ENCODE measurements at regions not wholly inside any gene's neighbourhood (a gene's known extent, or its start where the extent isn't known, plus 50 kb on each side); places are given as distances from the start of the nearest gene placed in this dataset.

GRCh38 chr6:134117409-134117808, 65.0 kb upstream of the SLC2A12 start:
- DNase-seq (ENCODE audit: low spot score), result no peak

- no peak for DNase-seq (ENCODE audit: low spot score)
These were observed 63.3 kb upstream of the SLC2A12 start for GRCh38 chr6:134115715-134116074.

DNA sequence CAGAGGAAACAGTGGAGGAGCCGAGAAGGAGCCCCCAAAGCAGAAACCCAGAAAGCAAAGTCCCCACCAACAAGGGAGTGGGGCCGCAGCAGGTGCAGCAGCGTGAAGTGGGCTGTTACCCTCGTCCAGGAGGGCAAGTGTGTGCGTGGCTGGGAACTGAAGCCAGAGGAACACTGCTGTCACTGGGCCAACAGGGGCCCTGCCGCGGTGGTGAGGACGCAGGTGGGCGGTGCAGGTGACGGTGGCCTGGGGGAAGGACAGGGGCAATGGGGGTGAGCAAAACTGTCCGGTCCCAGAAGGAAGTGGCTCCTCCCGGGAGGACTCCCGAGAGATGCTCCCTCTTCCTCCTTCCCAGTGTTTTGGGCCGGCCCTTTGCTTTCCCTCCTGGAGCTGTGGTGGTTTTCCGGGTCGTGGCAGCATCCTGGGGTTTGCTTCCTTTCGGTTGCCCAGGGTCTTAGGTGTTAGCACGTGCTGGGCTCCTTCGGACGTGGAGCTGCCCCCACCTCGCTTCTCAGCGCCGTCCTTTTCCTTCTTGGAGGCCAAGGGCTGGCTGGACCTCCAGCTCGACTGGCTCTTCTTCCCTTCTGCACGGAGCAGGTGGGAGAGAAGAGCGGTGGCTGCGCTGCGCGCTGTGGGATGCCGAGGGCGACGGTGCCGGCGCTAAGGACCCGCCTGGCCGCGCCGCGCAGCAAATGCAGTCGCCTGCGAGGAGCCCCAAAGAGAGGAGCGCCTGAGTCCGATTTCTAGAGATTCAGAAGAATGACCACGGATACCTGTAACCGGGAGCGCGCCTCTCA, 62.7 kb upstream of the SLC2A12 start:
- DNase-seq (ENCODE audit: low spot score), result no peak

DNA sequence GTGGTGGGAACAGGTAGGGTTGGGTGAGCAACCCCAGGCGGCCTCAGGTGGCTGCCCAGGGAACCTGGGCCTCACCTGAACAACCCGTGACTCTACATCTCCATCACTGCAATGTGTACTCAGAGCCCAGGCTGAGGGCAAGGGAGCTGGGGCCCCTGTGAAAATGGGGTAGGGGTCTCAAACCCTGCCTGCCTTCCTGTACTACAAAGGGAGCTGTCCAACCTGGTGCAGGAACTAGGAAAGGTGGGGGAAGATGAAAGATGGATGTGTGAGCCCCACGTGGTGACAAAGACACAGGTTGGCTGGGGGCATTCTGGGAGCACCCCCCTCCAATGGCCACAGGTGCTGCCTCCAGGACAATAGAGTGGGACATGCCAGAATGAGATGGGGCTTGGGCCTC, 62.1 kb upstream of the SLC2A12 start:
- DNase-seq (ENCODE audit: low spot score), result no peak

- no peak for DNase-seq (ENCODE audit: low spot score)
These were observed 59.3 kb upstream of the SLC2A12 start for GRCh38 chr6:134111726-134112125.

GRCh38 chr6:134111062-134111677, 58.7 kb upstream of the SLC2A12 start:
- peak; percentile 79 for DNase-seq (ENCODE audit: low spot score)

GRCh38 chr6:134106702-134107101, 54.3 kb upstream of the SLC2A12 start:
- DNase-seq (ENCODE audit: low spot score), result no peak

GRCh38 chr6:134105940-134106339, 53.5 kb upstream of the SLC2A12 start:
- peak; percentile 76 for DNase-seq (ENCODE audit: low spot score)

GRCh38 chr6:134103006-134103405, 50.6 kb upstream of the SLC2A12 start:
- no peak for DNase-seq (ENCODE audit: low spot score)
